Fibroblast of pulmonary artery (primary cell): ENCODE measurements at regions not wholly inside any gene's neighbourhood (a gene's known extent, or its start where the extent isn't known, plus 50 kb on each side); places are given as distances from the start of the nearest gene placed in this dataset.

Experiments used
- DNase-seq: peaks from one replicate; pipeline ENCODE4 v3.0.0-alpha.2; 2010; ENCODE audit warnings: low read depth
- H3K4me3 ChIP-seq: replicated peaks from 2 replicates; pipeline ENCODE4 v1.5.1; 2011; ENCODE audit warnings: low read depth, mild to moderate bottlenecking, control low read depth, low read length, moderate library complexity
- TF ChIP-seq, protein P1 (sequence below): IDR thresholded peaks from 2 replicates; pipeline ENCODE4 v1.5.1; 2011; ENCODE audit warnings: mild to moderate bottlenecking, control low read depth, low read length, inconsistent platforms; ENCODE audit errors: missing control alignments

- DNase-seq, result no peak
- TF ChIP-seq, protein P1, sequence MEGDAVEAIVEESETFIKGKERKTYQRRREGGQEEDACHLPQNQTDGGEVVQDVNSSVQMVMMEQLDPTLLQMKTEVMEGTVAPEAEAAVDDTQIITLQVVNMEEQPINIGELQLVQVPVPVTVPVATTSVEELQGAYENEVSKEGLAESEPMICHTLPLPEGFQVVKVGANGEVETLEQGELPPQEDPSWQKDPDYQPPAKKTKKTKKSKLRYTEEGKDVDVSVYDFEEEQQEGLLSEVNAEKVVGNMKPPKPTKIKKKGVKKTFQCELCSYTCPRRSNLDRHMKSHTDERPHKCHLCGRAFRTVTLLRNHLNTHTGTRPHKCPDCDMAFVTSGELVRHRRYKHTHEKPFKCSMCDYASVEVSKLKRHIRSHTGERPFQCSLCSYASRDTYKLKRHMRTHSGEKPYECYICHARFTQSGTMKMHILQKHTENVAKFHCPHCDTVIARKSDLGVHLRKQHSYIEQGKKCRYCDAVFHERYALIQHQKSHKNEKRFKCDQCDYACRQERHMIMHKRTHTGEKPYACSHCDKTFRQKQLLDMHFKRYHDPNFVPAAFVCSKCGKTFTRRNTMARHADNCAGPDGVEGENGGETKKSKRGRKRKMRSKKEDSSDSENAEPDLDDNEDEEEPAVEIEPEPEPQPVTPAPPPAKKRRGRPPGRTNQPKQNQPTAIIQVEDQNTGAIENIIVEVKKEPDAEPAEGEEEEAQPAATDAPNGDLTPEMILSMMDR, result no peak
- no peak overlapping the region for H3K4me3 ChIP-seq
Measured at GRCh38 chr10:2111965-2112364, 374.6 kb upstream of the ADARB2 start.

DNA sequence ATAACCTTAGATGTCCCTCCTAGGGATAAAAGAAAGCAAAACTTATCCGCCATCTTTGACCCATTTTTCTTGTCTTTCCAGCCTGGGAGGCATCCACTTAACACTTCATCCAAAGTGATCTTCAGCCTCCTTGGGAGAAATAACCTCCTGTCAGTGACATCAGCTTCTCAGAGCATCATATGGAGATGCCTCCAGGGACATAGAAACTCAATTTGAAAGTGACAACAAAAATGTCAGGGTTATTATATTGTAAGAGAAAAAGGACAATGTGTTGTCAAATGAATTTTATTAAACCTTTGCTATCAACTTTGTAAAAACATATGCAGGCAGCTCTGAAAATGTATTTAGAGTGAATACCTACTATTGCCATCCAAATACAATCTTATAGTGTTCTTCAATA lies 371.2 kb upstream of the ADARB2 start:
- H3K4me3 ChIP-seq, result no peak overlapping the region
- no peak for DNase-seq
- TF ChIP-seq, protein P1, result no peak

GRCh38 chr10:2106641-2107040 lies 369.3 kb upstream of the ADARB2 start:
- TF ChIP-seq, protein P1, result no peak
- no peak for DNase-seq

GRCh38 chr10:2099321-2099720 lies 362.0 kb upstream of the ADARB2 start:
- TF ChIP-seq, protein P1, result no peak
- no peak for DNase-seq
- no peak overlapping the region for H3K4me3 ChIP-seq

More at GRCh38 chr10:2106641-2107040, 369.3 kb upstream of the ADARB2 start:
- H3K4me3 ChIP-seq, result no peak overlapping the region

DNA sequence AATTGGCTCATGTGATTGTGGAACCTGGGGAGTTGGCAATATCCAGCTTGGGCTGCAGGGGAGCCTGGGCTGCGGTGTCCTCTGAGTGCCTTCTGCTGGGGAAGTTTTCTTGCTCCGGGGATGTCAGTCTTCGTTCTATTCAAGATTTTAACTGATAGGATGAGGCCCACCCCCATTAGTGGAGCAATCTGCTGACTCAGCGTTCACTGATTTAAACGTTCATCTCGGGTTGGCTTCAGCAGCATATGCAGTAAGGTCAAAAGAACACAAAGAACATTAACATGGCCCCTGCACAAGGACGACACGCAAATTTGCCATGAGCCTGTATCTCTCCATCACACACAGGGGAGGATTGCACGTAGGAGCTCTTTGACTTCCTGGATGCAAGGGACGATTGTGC lies 360.6 kb upstream of the ADARB2 start:
- no peak overlapping the region for H3K4me3 ChIP-seq
- TF ChIP-seq, protein P1, result no peak
- DNase-seq, result no peak

- DNase-seq, result no peak
- TF ChIP-seq, protein P1, result no peak
Measured at GRCh38 chr10:2094171-2094570, 356.8 kb upstream of the ADARB2 start.

DNA sequence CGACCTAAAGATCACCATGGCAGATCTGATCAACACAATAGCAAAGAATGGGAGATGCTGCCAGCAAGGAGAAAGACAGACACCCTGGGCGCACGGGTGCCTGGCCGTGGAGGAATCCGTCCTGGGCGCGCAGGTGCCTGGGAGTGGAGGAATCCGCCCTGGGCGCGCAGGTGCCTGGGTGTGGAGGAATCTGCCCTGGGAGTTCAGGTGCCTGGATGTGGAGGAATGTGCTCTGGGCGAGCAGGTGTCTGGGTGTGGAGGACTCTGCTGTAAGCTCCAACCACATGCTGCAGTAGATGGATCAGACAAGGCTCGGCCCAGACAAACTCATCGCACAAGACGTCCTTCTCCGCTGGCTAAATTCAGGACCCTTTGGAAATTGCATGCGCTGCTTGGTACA lies 346.3 kb upstream of the ADARB2 start:
- no peak for DNase-seq
- H3K4me3 ChIP-seq, result no peak overlapping the region
- TF ChIP-seq, protein P1, result no peak

More at GRCh38 chr10:2094171-2094570, 356.8 kb upstream of the ADARB2 start:
- no peak overlapping the region for H3K4me3 ChIP-seq
